PC-9 (cell line): ENCODE measurements at regions not wholly inside any gene's neighbourhood (a gene's known extent, or its start where the extent isn't known, plus 50 kb on each side); places are given as distances from the start of the nearest gene placed in this dataset.

Experiments used
- BruUV-seq: library from RNA; stranded (reverse); fragments of 400-500 nt; replicated peaks from 2 replicates; lab custom pipeline; 2021; lab: Mats Ljungman, UMichigan
- CTCF ChIA-PET: fragments of 300-600 bp; sonication (Branson Sonifier 250); formaldehyde crosslinking; loops from one replicate; lab custom pipeline; 2022; ENCODE audit warnings: antibody characterized with exemption; lab: Charles Lee
- POLR2A ChIA-PET: fragments of 300-600 bp; sonication (Branson Sonifier 250); formaldehyde crosslinking; loops from one replicate; lab custom pipeline; 2022; ENCODE audit warnings: antibody characterized with exemption; ENCODE audit not compliant: unreplicated experiment; lab: Charles Lee
- DNase-seq, 2 experiments: peaks; one replicate each; pipeline versions ENCODE4 v3.0.0 to v3.0.0-alpha.2; 2015 to 2022; ENCODE audit warnings: mixed read lengths in 1 of 2
- H2AFZ ChIP-seq: fragments of 200-600 bp; sonication (generic); 2 replicates; pipeline ENCODE4 v1.8.1; 2017; ENCODE audit warnings: antibody characterized with exemption
- H3F3A ChIP-seq: fragments of 200-600 bp; sonication (generic); 2 replicates; pipeline ENCODE4 v1.8.1; 2017; ENCODE audit warnings: antibody characterized with exemption, mild to moderate bottlenecking, low read depth; ENCODE audit not compliant: insufficient read depth
- H3K27ac ChIP-seq: fragments of 200-600 bp; sonication (generic); 2 replicates; pipeline ENCODE4 v1.6.1; 2016; ENCODE audit warnings: mixed run types
- H3K27me3 ChIP-seq: fragments of 200-600 bp; sonication (generic); 2 replicates; pipeline ENCODE4 v1.6.1; 2016; ENCODE audit warnings: low read depth, mixed run types; ENCODE audit not compliant: insufficient read depth
- H3K36me3 ChIP-seq: fragments of 200-600 bp; sonication (generic); 2 replicates; pipeline ENCODE4 v1.6.1; 2016; ENCODE audit warnings: low read depth, mixed run types
- H3K4me1 ChIP-seq: fragments of 200-600 bp; sonication (generic); replicated peaks from 2 replicates; pipeline ENCODE4 v1.6.1; 2016; ENCODE audit warnings: mixed run types; ENCODE audit not compliant: insufficient read depth
- H3K4me2 ChIP-seq: fragments of 200-600 bp; sonication (generic); 2 replicates; pipeline ENCODE4 v1.6.1; 2017; ENCODE audit warnings: mixed run types
- H3K4me3 ChIP-seq: fragments of 200-600 bp; sonication (generic); 2 replicates; pipeline ENCODE4 v1.6.1; 2016; ENCODE audit warnings: mixed run types
- H3K79me2 ChIP-seq: fragments of 200-600 bp; sonication (generic); 2 replicates; pipeline ENCODE4 v1.6.1; 2017; ENCODE audit warnings: low read depth, mixed run types
- H3K9me2 ChIP-seq: fragments of 200-600 bp; sonication (generic); 2 replicates; pipeline ENCODE4 v1.8.1; 2017; ENCODE audit warnings: mild to moderate bottlenecking; ENCODE audit not compliant: insufficient read depth
- H3K9me3 ChIP-seq: fragments of 200-600 bp; sonication (generic); 2 replicates; pipeline ENCODE4 v1.8.1; 2016; ENCODE audit warnings: low read depth; ENCODE audit not compliant: insufficient read depth
- H4K20me1 ChIP-seq: fragments of 200-600 bp; sonication (generic); 2 replicates; pipeline ENCODE4 v1.8.1; 2017; ENCODE audit not compliant: insufficient read depth
- CTCF ChIP-seq: fragments of 200-600 bp; sonication (generic); conservative IDR thresholded peaks from 2 replicates; pipeline ENCODE4 v1.6.1; 2017; ENCODE audit warnings: mixed run types, antibody characterized with exemption, mild to moderate bottlenecking, moderate library complexity
- EZH2 ChIP-seq: fragments of 200-600 bp; sonication (generic); IDR thresholded peaks from 2 replicates; pipeline ENCODE4 v1.8.0; 2017; ENCODE audit warnings: antibody characterized with exemption, low read depth
- intact Hi-C: fragments of 100-400 bp; cut with micrococcal nuclease; formaldehyde crosslinking; loops from one replicate; pipeline ENCODE4 v1.10.0; 2022; ENCODE audit not compliant: unreplicated experiment

GRCh38 chr20:40932436-40932835, 96.2 kb upstream of the TOP1 start:
- Histone ChIP-seq H3K9me2 (no peaks in the 10 kb centered on the region), H3K4me2 (no peak overlapping the region), H3K79me2 (no peaks in the 10 kb centered on the region), H3F3A (no peaks in the 10 kb centered on the region), H4K20me1 (no peaks in the 10 kb centered on the region), H2AFZ (no peak overlapping the region), H3K36me3 (no peaks in the 10 kb centered on the region), H3K4me1 (no peaks in the 10 kb centered on the region), H3K27me3 (peaks cover 42% of the 10 kb centered on the region), H3K9me3 (no peaks in the 10 kb centered on the region), H3K27ac (no peak overlapping the region), H3K4me3 (no peak overlapping the region)
- POLR2A ChIA-PET = interaction anchor here (0.7 kb wide), 1 partner anchor 1772 kb away, joined by 36 read pairs; no protein-coding TSS in a partner anchor
- no peak for DNase-seq
- CTCF ChIA-PET = no interaction called here
- TF ChIP-seq CTCF (no peak), EZH2 (no peak)
- no TSS peak for BruUV-seq
- intact Hi-C loops = no loop called here

DNA sequence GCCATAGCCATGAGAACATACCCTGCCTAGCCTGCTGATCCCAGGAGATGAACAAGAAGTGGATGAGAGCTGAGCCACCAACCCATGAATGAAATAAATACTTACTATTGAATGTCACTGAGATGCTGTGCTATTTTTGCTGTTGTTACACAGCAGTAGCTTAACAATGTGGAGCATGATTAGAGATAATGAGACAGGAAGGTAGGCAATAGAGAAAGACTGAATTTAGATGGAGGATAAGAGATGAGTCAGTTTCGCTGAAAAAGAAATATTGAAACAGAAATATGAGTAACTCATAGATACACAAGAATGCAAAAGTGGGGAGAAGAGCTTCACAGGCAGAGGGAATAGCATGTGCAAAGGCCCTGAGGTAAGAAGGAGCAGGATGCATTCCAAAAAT, 94.9 kb upstream of the TOP1 start:
- intact Hi-C loops = no loop called here
- Histone ChIP-seq H3K4me2 (no peak overlapping the region), H3K27me3 (peaks cover 42% of the 10 kb centered on the region), H3K9me2 (no peaks in the 10 kb centered on the region), H3K79me2 (no peaks in the 10 kb centered on the region), H3K36me3 (no peaks in the 10 kb centered on the region), H2AFZ (no peak overlapping the region), H4K20me1 (no peaks in the 10 kb centered on the region), H3K27ac (no peak overlapping the region), H3K4me1 (no peaks in the 10 kb centered on the region), H3F3A (no peaks in the 10 kb centered on the region), H3K9me3 (no peaks in the 10 kb centered on the region), H3K4me3 (no peak overlapping the region)
- BruUV-seq = no TSS peak
- no peak for TF ChIP-seq CTCF
- no peak for TF ChIP-seq EZH2
- no peak for DNase-seq
- POLR2A ChIA-PET = interaction anchor here (0.8 kb wide), 1 partner anchor 1720 kb away, joined by 7 read pairs; no protein-coding TSS in a partner anchor
- CTCF ChIA-PET = no interaction called here

DNA sequence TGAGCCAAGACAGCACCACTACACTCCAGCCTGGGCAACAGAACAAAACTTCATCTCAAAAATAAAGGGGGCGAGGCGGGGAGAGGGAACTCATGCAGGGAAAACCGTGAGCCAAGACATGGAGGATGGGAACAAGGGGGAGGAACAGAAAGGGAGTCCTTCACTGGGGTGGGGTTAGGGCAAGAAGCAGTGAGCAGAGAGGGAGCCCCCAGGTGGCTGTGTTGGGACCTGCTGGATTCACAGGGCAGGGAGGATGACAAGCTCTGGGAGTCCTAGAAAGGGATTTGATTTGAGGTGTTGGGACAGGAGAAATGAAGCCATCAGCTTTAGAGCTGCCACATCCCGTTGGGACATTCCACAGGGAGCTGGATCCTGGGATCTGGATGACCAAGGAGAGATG, 90.6 kb upstream of the TOP1 start:
- BruUV-seq = no TSS peak
- POLR2A ChIA-PET = no interaction called here

More for the DNA sequence above, 90.6 kb upstream of the TOP1 start:
- Histone ChIP-seq H3K9me3 (no peaks in the 10 kb centered on the region), H4K20me1 (no peaks in the 10 kb centered on the region), H3K27ac (no peak overlapping the region), H3K4me2 (no peak overlapping the region), H3K4me3 (no peak overlapping the region), H3K4me1 (no peaks in the 10 kb centered on the region), H3K36me3 (no peaks in the 10 kb centered on the region), H2AFZ (no peak overlapping the region), H3K9me2 (no peaks in the 10 kb centered on the region), H3F3A (no peaks in the 10 kb centered on the region), H3K27me3 (peaks cover 25% of the 10 kb centered on the region), H3K79me2 (no peaks in the 10 kb centered on the region)
- CTCF ChIA-PET = no interaction called here
- intact Hi-C loops = no loop called here
- no peak for DNase-seq
- TF ChIP-seq EZH2 (no peak), CTCF (no peak)
